TTC549 (cell line): ENCODE measurements at regions not wholly inside any gene's neighbourhood (a gene's known extent, or its start where the extent isn't known, plus 50 kb on each side); places are given as distances from the start of the nearest gene placed in this dataset.
"Not testable (repeated sequence)": the region's sequence is repeated elsewhere in the genome, so short reads cannot be mapped to it uniquely, and the experiment has no call there.

Source experiments
- FAIRE-seq: peaks from 2 replicates; lab custom pipeline; 2012; peaks lifted over from hg19 to GRCh38; lab: Jason Lieb, UNC

- FAIRE-seq = not testable (repeated sequence)
Observed at GRCh38 chr1:245061808-245062207, 93.0 kb upstream of the KIF26B start.

DNA sequence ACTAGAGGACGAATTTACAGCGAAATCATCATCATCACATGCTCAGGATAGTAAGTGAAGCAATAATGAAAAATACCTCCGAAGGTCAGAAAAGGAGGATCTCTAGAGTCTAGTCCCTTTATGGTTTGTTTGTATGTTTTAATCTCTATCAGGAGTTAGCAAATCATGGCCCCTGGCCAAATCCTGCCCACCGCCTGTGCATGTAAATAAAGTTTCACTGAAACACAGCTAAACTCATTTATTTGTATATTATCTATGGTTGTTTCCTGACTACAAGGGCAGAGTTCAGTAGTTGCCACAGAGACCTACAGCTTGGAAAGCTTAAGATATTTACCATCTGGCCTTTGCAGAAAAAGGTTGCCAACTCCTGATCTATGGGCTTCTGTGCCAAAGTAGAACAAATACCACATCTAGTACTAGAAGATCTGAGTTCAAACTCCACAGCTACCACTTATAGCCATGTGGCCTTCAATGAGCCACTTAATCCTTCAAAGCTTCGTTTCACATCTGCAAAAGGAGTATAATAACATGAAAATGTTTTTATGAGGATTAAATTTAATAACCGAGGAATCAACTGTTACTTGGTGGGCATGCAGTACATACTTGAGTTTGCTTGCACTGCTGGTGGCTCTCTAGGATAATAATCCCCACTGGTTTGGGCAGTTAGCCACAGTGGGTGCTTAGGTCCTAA, 94.0 kb upstream of the KIF26B start:
- no peak for FAIRE-seq

- FAIRE-seq = no peak
Observed at GRCh38 chr1:245059806-245060424, 94.9 kb upstream of the KIF26B start.

DNA sequence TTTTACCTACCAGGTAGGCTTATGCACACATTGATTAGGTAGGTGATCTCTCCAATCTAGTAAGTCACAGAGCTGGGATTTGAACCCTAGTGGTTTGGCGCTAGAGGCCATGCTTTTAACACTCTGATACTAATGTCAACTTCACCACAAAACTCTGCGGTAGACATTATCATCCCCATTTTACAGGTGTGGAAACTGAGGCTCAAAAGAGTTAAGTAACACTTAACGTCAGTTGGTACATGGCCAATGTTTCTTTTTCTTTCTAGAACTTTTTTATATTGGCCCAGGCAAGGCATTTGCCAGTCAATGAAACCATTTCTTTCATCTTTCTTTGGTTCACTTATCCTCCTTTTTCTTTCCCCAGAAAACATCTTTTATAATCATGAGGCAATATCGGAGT, 95.9 kb upstream of the KIF26B start:
- FAIRE-seq = no peak

DNA sequence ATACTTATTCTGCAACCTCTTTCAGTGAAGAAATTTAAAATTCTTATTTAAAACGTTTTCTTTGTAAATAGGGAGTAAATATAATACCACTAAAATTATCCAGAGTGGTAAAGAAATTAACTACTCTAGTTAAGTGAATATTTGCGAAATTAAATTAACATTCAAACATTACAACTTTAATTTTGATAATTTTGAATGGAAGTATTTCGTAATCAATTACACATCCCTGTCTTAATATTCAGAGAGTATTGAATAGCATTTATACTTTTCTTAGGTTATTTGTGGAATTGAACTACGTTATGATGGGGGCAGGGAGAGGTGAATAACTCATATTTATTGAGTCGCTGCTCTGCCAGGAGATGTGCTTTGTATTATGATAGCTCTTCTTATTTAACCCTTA, 96.3 kb upstream of the KIF26B start:
- peak; percentile 80 for FAIRE-seq

- FAIRE-seq = no peak
Observed at GRCh38 chr1:245056913-245057312, 97.9 kb upstream of the KIF26B start.

GRCh38 chr1:245056296-245056695, 98.5 kb upstream of the KIF26B start:
- FAIRE-seq = not testable (repeated sequence)

DNA sequence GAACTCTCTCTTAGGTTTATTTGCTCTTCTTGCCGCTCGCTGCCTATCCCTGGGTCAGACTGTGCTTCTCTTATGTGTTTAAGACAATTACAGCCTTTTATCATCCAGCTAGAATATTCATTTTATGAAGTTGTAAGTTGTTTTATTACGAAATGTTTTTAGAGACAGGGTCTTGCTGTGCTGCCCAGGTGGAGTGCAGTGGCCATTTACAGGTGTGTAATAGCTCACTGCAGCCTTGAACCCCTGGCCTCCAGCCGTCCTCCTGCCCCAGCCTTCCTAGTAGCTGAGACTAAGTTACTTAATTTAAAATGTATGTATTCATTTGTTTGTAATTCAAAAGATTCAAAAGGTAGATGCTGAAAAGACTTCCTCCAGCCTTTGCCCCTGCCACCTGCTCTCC, 99.0 kb upstream of the KIF26B start:
- FAIRE-seq = no peak

GRCh38 chr1:245054507-245055270, 100.1 kb upstream of the KIF26B start:
- FAIRE-seq = no peak

GRCh38 chr1:245054105-245054504, 100.7 kb upstream of the KIF26B start:
- FAIRE-seq = no peak

DNA sequence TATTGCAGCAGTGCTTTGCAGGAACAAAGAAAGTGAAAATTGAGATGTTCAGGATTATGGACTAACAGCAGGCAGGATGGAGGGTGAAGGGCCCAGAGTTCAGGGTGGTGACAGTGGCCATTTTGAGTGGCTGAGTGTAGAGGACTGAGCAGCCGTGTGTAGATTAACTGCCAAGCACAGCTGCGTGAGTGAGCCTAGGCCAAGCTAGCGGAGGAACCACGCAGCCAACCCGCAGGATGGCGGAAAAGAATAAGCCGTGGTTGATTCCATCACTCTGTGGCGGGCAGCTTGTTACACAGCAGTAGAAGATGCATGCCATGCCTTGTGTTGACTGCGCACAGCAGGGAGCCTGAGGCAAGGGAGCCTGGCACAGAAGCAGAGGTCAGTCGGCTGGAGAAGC, 102.5 kb upstream of the KIF26B start:
- FAIRE-seq = no peak

DNA sequence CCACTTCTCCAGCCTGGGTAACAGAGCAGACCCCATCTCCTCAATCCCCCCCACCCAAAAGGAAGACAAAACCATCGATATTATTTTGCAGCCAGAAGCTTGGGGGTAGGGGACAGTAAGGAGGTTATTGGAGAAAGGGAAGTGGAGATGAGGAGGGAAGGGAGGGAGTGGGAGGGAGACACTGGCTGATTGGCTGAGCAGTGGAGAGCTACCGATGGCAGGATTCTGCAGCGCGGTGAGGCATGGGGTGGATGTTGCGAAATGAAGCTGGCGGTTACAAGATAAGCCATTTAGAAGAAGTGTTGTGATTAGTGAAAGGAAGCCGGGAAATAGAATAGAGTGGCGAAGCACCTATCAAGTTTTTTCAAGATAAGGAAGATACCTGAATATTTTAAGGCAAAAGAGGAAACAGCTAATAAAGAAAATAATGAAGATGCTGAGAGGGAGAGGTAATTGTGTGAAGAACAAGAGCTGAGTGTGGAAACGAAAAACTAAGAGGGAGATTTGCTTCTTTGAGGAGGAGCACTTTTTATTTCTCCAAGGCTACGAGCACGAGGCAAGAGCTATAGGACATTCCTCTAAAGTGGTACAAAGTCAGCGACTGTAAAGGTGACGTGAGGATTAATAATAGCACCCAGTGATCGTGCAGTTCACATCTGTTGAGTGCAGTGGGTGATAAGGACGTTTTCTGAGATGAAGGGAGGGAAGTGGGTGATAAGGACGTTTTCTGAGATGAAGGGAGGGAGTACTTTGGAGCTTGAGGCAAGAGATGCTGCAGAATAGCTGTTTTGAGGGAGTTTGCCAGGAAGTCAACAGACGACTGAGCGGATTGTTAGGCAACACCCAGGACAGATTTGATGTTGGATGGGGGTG, 103.2 kb upstream of the KIF26B start:
- no peak for FAIRE-seq

DNA sequence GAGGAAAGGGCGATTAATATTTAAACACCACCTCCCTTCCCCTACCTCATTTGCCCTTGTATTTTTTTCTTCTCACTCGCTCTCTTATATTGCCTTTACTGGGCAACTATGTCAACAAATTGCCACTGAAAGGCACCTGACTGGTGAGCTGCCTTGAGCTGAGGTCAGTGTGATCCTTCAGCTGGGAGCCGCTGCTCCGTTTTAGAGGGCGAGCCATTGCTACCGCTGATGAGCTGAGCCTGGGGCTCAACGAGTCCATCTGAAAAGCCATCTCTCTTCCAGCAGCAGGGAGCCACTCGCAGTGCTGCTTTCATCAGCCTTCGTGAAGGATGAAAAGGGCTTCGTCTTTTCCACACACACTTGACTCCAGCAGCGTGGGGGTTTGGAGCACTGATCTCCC, 108.0 kb upstream of the KIF26B start:
- FAIRE-seq = no peak

GRCh38 chr1:245046315-245046714, 108.5 kb upstream of the KIF26B start:
- FAIRE-seq = no peak

- FAIRE-seq = no peak
Observed at GRCh38 chr1:245045087-245045881, 109.5 kb upstream of the KIF26B start.

GRCh38 chr1:245043611-245043940, 111.2 kb upstream of the KIF26B start:
- no peak for FAIRE-seq

DNA sequence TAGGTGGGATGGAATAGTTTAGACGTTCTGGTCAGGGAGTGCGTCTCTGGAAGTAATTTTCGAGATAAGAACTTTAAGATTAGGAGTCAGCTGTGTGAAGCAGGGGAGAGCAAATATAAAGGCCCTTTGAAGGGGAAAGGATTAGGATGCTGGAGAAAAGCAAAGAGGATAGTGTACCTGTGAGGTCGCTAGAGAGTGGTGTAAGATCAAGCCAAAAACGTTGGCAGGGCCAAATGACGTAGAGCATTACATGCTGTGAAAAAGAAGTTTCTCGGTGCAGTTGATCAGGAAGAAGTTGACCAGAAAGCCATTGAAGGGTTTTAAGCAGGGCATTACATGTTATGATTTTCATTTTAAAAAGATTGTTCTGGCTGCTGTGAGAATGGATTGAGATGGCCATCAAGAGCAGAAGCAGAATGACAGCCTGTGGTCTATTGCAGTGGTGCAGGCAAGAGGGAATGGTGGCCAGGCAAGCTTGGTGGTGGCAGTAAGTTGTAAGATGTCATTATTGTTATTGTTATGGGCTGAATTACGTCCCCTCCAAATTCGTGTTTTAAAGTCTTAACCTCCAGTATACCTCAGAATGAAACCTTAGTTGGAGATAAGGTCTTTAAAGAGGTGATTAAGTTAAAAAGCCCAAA, 113.6 kb upstream of the KIF26B start:
- no peak for FAIRE-seq

- FAIRE-seq = no peak
Observed at GRCh38 chr1:245039196-245039595, 115.6 kb upstream of the KIF26B start.

- peak; percentile 49 for FAIRE-seq
Observed at GRCh38 chr1:245036102-245036501, 118.7 kb upstream of the KIF26B start.

DNA sequence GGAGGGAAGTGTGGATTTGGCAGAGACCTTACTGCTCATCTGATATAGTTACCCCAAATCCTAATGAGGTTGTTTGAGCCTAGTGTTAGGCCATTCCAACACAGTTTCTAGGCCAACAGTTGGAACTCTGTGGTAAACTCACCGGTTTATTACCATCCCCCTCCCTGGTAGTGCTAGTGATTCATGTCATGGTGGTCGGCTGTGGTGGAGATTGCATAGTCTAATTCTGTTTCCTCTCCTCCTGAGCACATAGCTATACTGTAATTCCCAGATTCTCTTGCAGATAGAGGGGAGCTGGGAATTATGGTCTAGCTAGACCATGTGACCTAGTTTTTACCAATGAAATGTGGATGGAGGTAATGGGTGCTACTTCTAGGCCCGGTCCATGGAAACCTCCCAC, 123.7 kb upstream of the KIF26B start:
- FAIRE-seq = no peak

GRCh38 chr1:245026247-245026646, 128.5 kb upstream of the KIF26B start:
- no peak for FAIRE-seq
